HEK293 (cell line): ENCODE measurements at regions not wholly inside any gene's neighbourhood (a gene's known extent, or its start where the extent isn't known, plus 50 kb on each side); places are given as distances from the start of the nearest gene placed in this dataset.

Experiments used
- CTCF ChIA-PET: fragments of 350-600 bp; formaldehyde crosslinking; extraction: SDS; loops from one replicate; lab custom pipeline; 2021; ENCODE audit warnings: antibody characterized with exemption; lab: Yijun Ruan, JAX
- POLR2A ChIA-PET: fragments of 300-600 bp; formaldehyde crosslinking; extraction: SDS; loops from one replicate; lab custom pipeline; 2020; ENCODE audit warnings: antibody characterized with exemption, inconsistent platforms; lab: Yijun Ruan, JAX
- H3K27ac ChIP-seq: fragments of 200-500 bp; sonication (Bioruptor generic); 2 replicates; pipeline ENCODE4 v1.5.1; 2014; ENCODE audit warnings: low read depth, low read length, control low read depth, inconsistent platforms; ENCODE audit errors: extremely low read depth
- H3K36me3 ChIP-seq, 2 experiments: fragments of 200-500 bp in 1 of 2; sonication (Bioruptor generic) in 1 of 2; 1 replicate in 1 of 2; 2 replicates in 1 of 2; pipeline ENCODE4 v1.5.1; 2014 to 2017; ENCODE audit warnings: inconsistent platforms in 2 of 2, low read length in 2 of 2; ENCODE audit not compliant: control insufficient read depth in 2 of 2, insufficient read depth in 1 of 2
- H3K4me1 ChIP-seq: fragments of 200-500 bp; sonication (Bioruptor generic); 2 replicates; pipeline ENCODE4 v1.5.1; 2014; ENCODE audit warnings: mild to moderate bottlenecking, low read length, inconsistent platforms; ENCODE audit not compliant: control insufficient read depth, insufficient read depth
- H3K4me3 ChIP-seq: 2 replicates; pipeline ENCODE4 v1.5.1; 2011; ENCODE audit warnings: low read depth, mild to moderate bottlenecking, control low read depth, low read length, moderate library complexity
- H3K9me3 ChIP-seq: fragments of 200-500 bp; sonication (Bioruptor generic); 2 replicates; pipeline ENCODE4 v1.5.1; 2014; ENCODE audit warnings: low read depth, low read length, inconsistent platforms; ENCODE audit not compliant: control insufficient read depth, insufficient read depth
- EGR2 ChIP-seq: fragments of 450-650 bp; formaldehyde crosslinking; IDR thresholded peaks from 2 replicates; pipeline ENCODE4 v1.5.1; 2016; ENCODE audit warnings: low read depth, missing biosample characterization, missing genetic modification characterization
- FEZF1 ChIP-seq: fragments of 450-650 bp; formaldehyde crosslinking; IDR thresholded peaks from 2 replicates; pipeline ENCODE4 v1.5.1; 2016; ENCODE audit warnings: missing biosample characterization, missing genetic modification characterization
- INSM2 ChIP-seq: fragments of 450-650 bp; formaldehyde crosslinking; IDR thresholded peaks from 2 replicates; pipeline ENCODE4 v1.5.1; 2016; ENCODE audit warnings: missing biosample characterization, missing genetic modification characterization
- MYNN ChIP-seq: fragments of 450-650 bp; formaldehyde crosslinking; IDR thresholded peaks from 2 replicates; pipeline ENCODE4 v1.5.1; 2016; ENCODE audit warnings: missing biosample characterization, missing genetic modification characterization, borderline replicate concordance
- PRDM10 ChIP-seq: fragments of 450-650 bp; formaldehyde crosslinking; IDR thresholded peaks from 2 replicates; pipeline ENCODE4 v1.5.1; 2016; ENCODE audit warnings: missing biosample characterization, missing genetic modification characterization
- PRDM6 ChIP-seq: fragments of 450-650 bp; formaldehyde crosslinking; IDR thresholded peaks from 2 replicates; pipeline ENCODE4 v1.5.1; 2017; ENCODE audit warnings: missing biosample characterization, missing genetic modification characterization
- SP7 ChIP-seq: fragments of 450-650 bp; formaldehyde crosslinking; IDR thresholded peaks from 2 replicates; pipeline ENCODE4 v1.5.1; 2016; ENCODE audit warnings: missing biosample characterization, missing genetic modification characterization
- YY2 ChIP-seq: fragments of 450-650 bp; formaldehyde crosslinking; IDR thresholded peaks from 2 replicates; pipeline ENCODE4 v1.5.1; 2016; ENCODE audit warnings: missing biosample characterization, missing genetic modification characterization
- ZBTB10 ChIP-seq: fragments of 450-650 bp; formaldehyde crosslinking; IDR thresholded peaks from 2 replicates; pipeline ENCODE4 v1.5.1; 2016; ENCODE audit warnings: missing biosample characterization, missing genetic modification characterization
- ZBTB21 ChIP-seq: fragments of 450-650 bp; formaldehyde crosslinking; IDR thresholded peaks from 2 replicates; pipeline ENCODE4 v1.5.1; 2017; ENCODE audit warnings: missing biosample characterization, missing genetic modification characterization
- ZNF140 ChIP-seq: fragments of 450-650 bp; formaldehyde crosslinking; IDR thresholded peaks from 2 replicates; pipeline ENCODE4 v1.5.1; 2016; ENCODE audit warnings: missing biosample characterization, missing genetic modification characterization
- ZNF398 ChIP-seq: fragments of 450-650 bp; formaldehyde crosslinking; IDR thresholded peaks from 2 replicates; pipeline ENCODE4 v1.5.1; 2017; ENCODE audit warnings: missing biosample characterization, missing genetic modification characterization
- ZNF423 ChIP-seq: fragments of 450-650 bp; formaldehyde crosslinking; IDR thresholded peaks from 2 replicates; pipeline ENCODE4 v1.5.1; 2016; ENCODE audit warnings: missing biosample characterization, missing genetic modification characterization
- ZNF433 ChIP-seq: fragments of 450-650 bp; formaldehyde crosslinking; IDR thresholded peaks from 2 replicates; pipeline ENCODE4 v1.5.1; 2016; ENCODE audit warnings: missing biosample characterization, missing genetic modification characterization, low read depth
- ZNF558 ChIP-seq: fragments of 450-650 bp; formaldehyde crosslinking; IDR thresholded peaks from 2 replicates; pipeline ENCODE4 v1.5.1; 2016; ENCODE audit warnings: missing biosample characterization, missing genetic modification characterization
- ZNF560 ChIP-seq: fragments of 450-650 bp; formaldehyde crosslinking; IDR thresholded peaks from 2 replicates; pipeline ENCODE4 v1.5.1; 2017; ENCODE audit warnings: missing biosample characterization, missing genetic modification characterization, borderline replicate concordance
- ZNF571 ChIP-seq: fragments of 450-650 bp; formaldehyde crosslinking; IDR thresholded peaks from 2 replicates; pipeline ENCODE4 v1.5.0; 2017; ENCODE audit warnings: missing biosample characterization, missing genetic modification characterization
- ZNF610 ChIP-seq: fragments of 450-650 bp; formaldehyde crosslinking; IDR thresholded peaks from 2 replicates; pipeline ENCODE4 v1.5.1; 2016; ENCODE audit warnings: missing biosample characterization, missing genetic modification characterization, borderline replicate concordance
- ZNF624 ChIP-seq: fragments of 450-650 bp; formaldehyde crosslinking; IDR thresholded peaks from 2 replicates; pipeline ENCODE4 v1.5.1; 2017; ENCODE audit warnings: missing biosample characterization, missing genetic modification characterization
- ZNF629 ChIP-seq: fragments of 450-650 bp; formaldehyde crosslinking; IDR thresholded peaks from 2 replicates; pipeline ENCODE4 v1.5.1; 2017; ENCODE audit warnings: missing biosample characterization, missing genetic modification characterization
- ZNF837 ChIP-seq: fragments of 450-650 bp; formaldehyde crosslinking; IDR thresholded peaks from 2 replicates; pipeline ENCODE4 v1.5.1; 2016; ENCODE audit warnings: missing biosample characterization, missing genetic modification characterization
- ZSCAN23 ChIP-seq: fragments of 450-650 bp; formaldehyde crosslinking; IDR thresholded peaks from 2 replicates; pipeline ENCODE4 v1.5.1; 2016; ENCODE audit warnings: missing biosample characterization, missing genetic modification characterization

- TF ChIP-seq ZBTB10 (tag by site-specific recombination) (no peak), ZNF423 (tag by site-specific recombination) (no peak)
Observed at GRCh38 chr13:87393358-87393757, 277.8 kb upstream of the SLITRK5 start (continued).

- TF ChIP-seq INSM2 (tag by site-specific recombination) (no peak), FEZF1 (no peak), PRDM10 (no peak), ZNF624 (tag by site-specific recombination) (no peak), ZNF610 (tag by site-specific recombination) (no peak)
- Histone ChIP-seq H3K4me1 (no peaks in the 10 kb centered on the region), H3K4me3 (no peak overlapping the region), H3K9me3 (no peaks in the 10 kb centered on the region), H3K27ac (no peak overlapping the region), H3K36me3 (no peaks in the 10 kb centered on the region)
- ChIA-PET CTCF (no interaction called here), POLR2A (no interaction called here)
Observed at GRCh38 chr13:87398047-87398446, 273.1 kb upstream of the SLITRK5 start.

- Histone ChIP-seq H3K9me3 (no peaks in the 10 kb centered on the region), H3K36me3 (no peaks in the 10 kb centered on the region), H3K4me3 (no peak overlapping the region), H3K4me1 (no peaks in the 10 kb centered on the region), H3K27ac (no peak overlapping the region)
- ChIA-PET CTCF (no interaction called here), POLR2A (no interaction called here)
- TF ChIP-seq ZSCAN23 (tag by site-specific recombination) (no peak), PRDM6 (no peak), ZNF140 (tag by site-specific recombination) (no peak), FEZF1 (no peak), ZBTB21 (tag by site-specific recombination) (no peak), YY2 (tag by site-specific recombination) (no peak), SP7 (tag by site-specific recombination) (no peak), ZNF558 (tag by site-specific recombination) (no peak), ZNF433 (no peak), ZNF837 (tag by site-specific recombination) (no peak), EGR2 (tag by site-specific recombination) (no peak), ZNF398 (tag by site-specific recombination) (no peak), ZNF560 (tag by site-specific recombination) (no peak), ZNF571 (tag by site-specific recombination) (no peak), ZNF629 (no peak), MYNN (tag by site-specific recombination) (no peak)
Observed at GRCh38 chr13:87403748-87404432, 267.3 kb upstream of the SLITRK5 start.
